Fibroblast of skin of right quadriceps (primary cell): ENCODE measurements at regions not wholly inside any gene's neighbourhood (a gene's known extent, or its start where the extent isn't known, plus 50 kb on each side); places are given as distances from the start of the nearest gene placed in this dataset.
"Not testable (repeated sequence)": the region's sequence is repeated elsewhere in the genome, so short reads cannot be mapped to it uniquely, and the experiment has no call there.

Source experiments
- DNase-seq: peaks from one replicate; pipeline ENCODE4 v3.0.0-alpha.2; 2013

DNA sequence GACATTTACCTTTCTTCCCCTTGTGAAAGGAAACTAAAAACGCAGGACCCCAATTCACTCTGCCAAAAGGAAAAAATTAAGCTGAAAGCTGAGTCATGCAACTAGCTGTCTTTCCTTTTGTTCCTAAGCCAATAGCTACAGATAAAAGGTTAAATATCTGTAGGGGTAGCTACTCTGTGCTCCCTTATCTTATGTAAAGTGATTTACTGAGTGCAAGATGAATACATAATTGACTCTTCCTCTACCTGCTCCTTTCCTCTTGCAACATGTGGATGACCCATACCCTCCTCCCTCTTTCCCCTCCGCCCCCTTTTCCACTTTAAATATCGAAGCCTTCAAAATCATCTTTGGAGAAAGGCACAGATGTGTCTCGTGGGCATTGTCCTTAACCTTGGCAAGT is 68.0 kb upstream of the ZNF157 start:
- DNase-seq, result no peak

DNA sequence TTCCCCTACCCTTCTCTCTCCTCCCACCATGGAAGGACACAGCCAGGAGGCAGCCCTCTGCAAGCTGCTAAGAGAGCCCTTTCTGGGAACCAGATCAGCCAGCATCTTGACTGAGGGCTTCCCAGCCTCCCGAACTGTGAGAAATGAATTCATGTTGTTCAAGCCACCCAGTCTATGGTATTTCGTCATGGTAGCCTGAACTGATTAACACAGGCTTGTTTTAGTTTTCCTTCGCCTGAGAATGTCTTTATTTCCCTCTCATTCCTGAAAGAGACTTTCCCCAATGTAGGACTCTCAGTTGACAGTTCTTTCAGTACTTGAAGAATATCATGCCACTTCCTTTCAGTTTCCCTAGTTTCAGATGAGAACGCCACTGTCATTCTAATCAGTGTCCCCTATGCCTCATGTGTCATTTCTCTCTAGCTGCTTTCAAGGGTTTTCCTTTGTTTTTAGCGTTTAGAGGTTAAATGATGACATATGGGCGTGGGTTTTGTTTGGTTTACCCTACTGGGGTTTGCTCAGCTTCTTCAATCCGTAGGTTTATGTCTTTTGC is 63.8 kb upstream of the ZNF157 start:
- not testable (repeated sequence) for DNase-seq

DNA sequence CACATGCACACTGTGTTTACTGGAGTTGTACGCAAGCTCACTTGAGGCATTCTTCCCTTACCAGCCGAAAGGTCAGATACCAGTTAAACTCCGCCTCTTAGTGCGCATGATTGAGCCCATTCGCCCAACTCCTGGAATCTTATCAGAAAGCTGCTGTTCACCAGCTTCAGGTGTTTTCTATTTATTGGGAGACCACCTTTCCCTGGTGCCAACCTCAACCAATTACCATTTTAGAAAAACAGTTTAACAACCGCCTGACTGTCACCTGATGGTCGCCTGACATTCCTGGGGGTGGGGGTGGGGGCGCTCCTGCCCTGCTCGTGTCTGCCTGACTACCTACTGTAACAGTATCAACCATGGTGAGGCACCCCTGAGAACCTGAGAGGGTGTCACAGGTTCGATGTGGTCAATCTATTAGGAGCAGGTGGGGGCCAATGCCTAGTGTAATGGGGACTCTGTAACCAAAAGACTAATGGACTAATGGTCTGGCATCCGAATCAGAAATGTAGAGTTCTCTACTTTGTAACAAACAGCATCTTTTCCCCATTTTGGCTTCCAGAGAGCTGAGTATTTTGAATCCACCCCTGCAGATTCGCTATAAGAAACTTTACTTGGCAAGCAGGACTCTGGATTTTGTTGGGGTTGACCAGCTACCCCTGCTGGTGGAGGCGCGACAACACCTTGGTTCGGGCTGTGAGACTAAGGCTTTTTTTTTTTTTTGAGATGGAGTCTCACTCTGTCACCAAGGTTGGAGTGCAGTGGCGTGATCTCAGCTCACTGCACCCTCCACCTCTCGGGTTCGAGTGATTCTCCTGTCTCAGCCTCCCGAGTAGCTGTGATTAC is 58.2 kb upstream of the ZNF157 start:
- DNase-seq, result peak; percentile 57

DNA sequence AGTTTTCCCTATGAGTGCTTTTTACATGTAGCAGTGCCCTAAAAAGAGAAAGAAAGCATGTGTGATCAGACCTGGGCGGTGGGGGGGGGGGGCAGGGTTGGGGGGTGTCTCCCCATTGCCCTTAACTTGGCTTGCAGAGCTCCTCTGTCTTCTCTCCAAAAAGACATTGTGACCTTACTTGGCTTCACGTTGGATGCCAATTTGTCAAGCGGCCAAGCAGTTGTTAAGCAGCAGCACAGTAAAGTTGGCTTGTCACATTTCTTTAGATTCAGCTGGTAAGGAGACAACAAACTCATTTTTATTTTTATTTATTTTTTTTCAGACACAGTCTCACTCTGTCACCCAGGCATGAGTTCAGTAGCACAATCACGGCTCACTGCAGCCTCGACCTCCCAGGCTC is 57.3 kb upstream of the ZNF157 start:
- DNase-seq, result no peak

DNA sequence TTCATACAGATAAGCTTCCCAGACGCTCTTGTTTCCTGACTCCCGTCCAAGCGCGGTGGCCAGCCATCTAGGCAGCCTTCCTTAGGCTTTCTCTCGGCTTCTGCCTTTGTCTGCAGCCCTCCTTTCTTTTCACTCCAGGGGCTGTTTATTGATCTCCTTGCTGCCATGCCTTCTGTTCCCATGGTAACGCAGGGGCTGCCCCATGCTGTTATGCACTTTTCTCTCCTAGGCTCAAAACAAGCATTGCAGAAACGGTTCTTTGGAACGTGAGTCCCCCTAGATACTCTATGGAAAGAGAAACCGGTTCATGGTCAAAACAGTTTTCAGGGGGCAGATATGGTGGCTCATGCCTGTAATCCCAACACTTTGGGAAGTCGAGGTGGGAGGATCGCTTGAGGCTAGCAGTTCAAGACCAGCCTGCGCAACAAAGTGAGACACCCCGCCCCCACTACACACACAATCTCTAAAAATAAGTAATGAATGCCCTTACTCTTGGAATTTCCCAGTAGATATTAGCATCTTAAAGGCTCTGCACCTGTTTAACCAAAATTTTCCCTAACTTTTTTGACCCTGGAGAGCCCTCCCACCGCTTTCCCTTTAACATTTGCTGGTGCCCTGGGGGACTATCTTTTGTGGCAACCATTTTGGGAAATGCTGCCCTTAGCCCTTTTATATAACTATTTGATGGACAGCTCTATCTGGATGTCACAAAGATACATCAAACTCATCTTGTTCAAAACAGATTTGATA is 53.9 kb upstream of the ZNF157 start:
- no peak for DNase-seq
